Activated CD4-positive, alpha-beta T cell treated with anti-CD3 and anti-CD28 coated beads, Interleukin-2, Interleukin-4, amounts not matched to agents 100 ng/mL and 50 ng/mL, durations not matched to agents 16 hours and 8 hours (primary cell): ENCODE measurements at regions not wholly inside any gene's neighbourhood (a gene's known extent, or its start where the extent isn't known, plus 50 kb on each side); places are given as distances from the start of the nearest gene placed in this dataset.
"Not testable (repeated sequence)": the region's sequence is repeated elsewhere in the genome, so short reads cannot be mapped to it uniquely, and the experiment has no call there.

ENCODE experiments used
- DNase-seq: peaks from one replicate; pipeline ENCODE4 v3.0.0-alpha.2; 2020; ENCODE audit warnings: low spot score

- no peak for DNase-seq
Observed at GRCh38 chr17:51389875-51390274, 129.5 kb downstream of the UTP18 start.

GRCh38 chr17:51391982-51392654, 131.8 kb downstream of the UTP18 start:
- DNase-seq: no peak

DNA sequence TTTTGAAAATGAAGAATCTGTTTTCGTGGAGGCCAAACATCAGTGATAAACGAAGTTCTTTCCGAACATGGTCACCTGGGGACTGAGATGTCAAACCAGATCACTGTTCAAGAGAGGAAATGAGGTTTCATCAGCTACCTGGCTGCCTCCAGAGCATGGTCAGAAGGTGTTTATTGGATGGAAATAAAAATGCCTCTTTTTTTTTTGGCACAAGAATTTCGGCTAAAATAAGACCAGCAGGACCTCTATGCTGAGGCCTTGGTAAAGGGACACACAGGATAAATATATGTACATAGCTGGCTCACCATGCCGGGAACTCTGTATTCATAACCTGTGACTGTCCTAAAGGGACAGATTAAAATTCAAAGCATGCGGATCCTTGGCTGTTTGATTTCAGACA, 135.3 kb downstream of the UTP18 start:
- no peak for DNase-seq

- DNase-seq: no peak
Observed at GRCh38 chr17:51397361-51398127, 137.2 kb downstream of the UTP18 start.

DNA sequence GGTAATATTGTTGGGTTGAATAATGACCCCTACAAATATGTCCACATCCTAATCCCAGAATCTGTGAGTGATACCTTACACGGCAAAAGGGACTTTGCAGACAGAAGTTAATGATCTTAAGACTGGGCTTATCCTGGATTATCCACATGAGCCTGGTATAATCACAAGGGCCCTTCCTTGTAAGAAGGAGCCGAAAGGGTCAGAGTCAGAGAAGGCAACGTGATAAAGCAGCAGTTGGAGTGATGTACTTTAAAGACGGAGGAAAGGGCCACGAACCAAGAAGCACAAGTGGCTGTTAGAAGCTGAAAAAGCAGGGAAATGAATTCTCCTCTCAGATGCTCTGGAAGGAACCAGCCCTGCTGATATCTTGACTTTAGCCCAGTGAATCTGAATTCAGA, 137.8 kb downstream of the UTP18 start:
- DNase-seq: no peak

DNA sequence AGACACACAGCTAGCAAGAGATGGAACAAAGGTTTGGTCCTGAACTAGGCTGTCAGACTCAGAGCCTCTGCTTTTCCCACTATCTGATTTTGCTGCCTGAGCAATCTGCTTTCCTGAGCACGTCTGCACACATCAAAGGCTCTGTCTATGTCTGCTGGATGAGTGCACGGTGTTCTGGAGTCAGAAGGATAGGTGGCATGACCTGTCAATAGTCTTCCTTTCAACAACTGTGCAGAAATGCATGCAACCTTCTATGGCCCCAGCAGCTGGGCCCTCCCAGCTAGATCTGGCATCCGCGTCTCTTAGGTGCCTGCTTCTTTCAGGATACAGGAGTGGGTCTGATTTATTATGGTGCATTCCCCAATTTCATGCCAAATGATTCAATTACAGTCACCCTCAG, 138.3 kb downstream of the UTP18 start:
- DNase-seq: no peak

DNA sequence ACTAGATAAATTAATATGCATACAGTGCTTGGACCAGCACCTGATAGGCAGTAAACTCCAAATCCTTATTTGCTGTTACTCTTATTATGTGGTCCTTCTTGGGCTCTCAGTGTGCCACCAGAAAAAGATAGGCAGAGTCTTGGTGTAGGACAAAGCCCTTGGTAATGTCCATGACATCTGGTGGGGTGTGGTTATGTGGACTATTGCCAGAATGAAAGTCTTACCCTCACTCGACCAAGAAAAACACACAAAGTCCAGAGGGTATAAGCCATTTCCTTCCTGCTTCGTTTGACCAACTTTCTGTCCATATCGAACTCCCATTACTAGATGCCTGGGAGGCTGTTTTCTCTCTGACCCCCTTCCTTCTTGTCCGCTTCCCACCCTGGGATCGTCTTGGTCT, 140.9 kb downstream of the UTP18 start:
- DNase-seq: no peak

- DNase-seq: no peak
Observed at GRCh38 chr17:51402899-51403298, 142.6 kb downstream of the UTP18 start.

DNA sequence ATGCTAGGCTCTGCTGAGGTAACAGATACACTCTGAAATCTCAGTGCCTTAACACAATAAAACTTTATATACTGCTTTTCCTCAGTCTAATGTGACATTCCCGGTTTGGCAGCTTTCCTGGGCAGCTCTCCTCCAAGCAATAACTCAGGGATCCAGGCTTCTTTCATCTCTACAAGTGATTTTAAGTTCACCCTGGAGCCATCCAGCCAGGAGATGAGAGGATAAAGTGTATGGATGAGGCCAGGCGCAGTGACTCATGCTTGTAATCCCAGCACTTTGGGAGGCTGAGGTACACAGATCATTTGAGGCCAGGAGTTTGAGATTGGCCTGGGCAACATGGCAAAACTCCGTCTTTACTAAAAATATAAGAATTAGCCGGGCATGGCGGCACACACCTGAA, 147.2 kb downstream of the UTP18 start:
- no peak for DNase-seq

DNA sequence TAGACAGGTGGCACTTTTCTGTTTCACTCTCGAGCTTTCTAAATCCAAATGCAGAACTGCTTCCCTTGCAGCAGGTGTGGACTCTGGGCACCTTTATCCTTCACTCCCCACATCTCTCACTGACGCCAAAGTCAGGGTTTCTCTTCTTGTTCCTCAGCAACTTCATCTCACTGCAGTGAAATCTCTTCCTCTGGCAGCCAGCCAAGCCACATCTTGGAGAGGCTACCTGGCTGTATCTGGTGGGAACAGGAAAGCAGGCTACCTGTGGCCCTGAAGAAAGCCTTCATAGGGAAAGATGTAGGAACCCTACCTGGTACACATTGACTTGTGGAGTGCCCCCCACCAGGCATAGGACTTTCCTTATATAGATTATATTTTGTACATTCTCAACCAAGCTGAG, 159.1 kb downstream of the UTP18 start:
- DNase-seq: no peak

GRCh38 chr17:51421525-51421924, 161.2 kb downstream of the UTP18 start:
- DNase-seq: no peak

DNA sequence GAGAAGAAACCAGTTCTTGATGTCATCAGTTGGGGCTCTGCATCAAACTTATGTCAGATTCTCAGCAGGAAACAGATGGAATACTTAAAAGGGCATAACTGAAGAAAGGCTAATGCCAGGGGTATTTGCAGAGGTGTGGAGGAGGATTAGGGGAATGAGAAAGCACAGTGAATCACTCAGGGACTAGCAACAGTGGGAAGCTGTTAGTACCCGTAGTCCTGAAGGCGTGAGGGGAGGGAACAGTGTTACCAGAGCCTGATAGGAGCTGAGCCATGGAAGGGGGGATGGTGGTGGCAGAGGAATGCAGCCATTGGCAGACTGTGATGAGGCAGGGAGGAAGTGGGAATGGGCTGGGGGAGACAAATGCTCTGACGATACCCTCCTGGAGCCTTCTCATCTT, 162.3 kb downstream of the UTP18 start:
- DNase-seq: no peak

GRCh38 chr17:51423421-51424160, 163.2 kb downstream of the UTP18 start:
- no peak for DNase-seq

- DNase-seq: no peak
Observed at GRCh38 chr17:51425773-51426172, 165.4 kb downstream of the UTP18 start.

GRCh38 chr17:51427323-51427811, 167.0 kb downstream of the UTP18 start:
- peak; percentile 8 for DNase-seq

GRCh38 chr17:51427856-51428255, 167.5 kb downstream of the UTP18 start:
- peak; percentile 76 for DNase-seq

GRCh38 chr17:51428668-51429495, 168.5 kb downstream of the UTP18 start:
- peak; percentile 37 for DNase-seq

GRCh38 chr17:51429938-51430337, 169.6 kb downstream of the UTP18 start:
- not testable (repeated sequence) for DNase-seq

DNA sequence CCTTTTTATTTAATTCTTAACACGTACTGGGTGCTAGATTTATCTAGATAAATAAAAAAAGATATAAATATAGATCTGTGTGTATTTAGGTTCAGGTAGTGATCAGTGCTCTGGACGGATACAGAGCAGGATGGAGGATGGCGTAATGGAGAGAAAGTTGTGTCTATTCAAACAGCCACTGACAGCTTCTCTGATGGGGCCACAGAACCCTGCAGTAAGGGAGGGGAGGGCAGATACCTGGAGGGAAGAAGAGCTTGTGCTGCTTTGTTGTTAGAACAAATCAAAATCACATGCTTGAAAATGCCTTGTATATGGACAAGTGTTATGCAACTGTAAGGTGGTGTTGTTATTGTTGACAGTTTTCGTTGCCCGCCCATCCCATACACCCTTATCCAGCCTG, 170.2 kb downstream of the UTP18 start:
- DNase-seq: no peak

GRCh38 chr17:51434434-51435170, 174.3 kb downstream of the UTP18 start:
- no peak for DNase-seq

GRCh38 chr17:51435171-51435552, 174.8 kb downstream of the UTP18 start:
- peak; percentile 54 for DNase-seq
